Bone marrow (tissue), 2 donors: ENCODE measurements at regions not wholly inside any gene's neighbourhood (a gene's known extent, or its start where the extent isn't known, plus 50 kb on each side); places are given as distances from the start of the nearest gene placed in this dataset.

Experiments
- DNase-seq, 2 donors: peaks; one replicate each; lab custom pipeline; 2025; lab: John Stamatoyannopoulos, UW

DNA sequence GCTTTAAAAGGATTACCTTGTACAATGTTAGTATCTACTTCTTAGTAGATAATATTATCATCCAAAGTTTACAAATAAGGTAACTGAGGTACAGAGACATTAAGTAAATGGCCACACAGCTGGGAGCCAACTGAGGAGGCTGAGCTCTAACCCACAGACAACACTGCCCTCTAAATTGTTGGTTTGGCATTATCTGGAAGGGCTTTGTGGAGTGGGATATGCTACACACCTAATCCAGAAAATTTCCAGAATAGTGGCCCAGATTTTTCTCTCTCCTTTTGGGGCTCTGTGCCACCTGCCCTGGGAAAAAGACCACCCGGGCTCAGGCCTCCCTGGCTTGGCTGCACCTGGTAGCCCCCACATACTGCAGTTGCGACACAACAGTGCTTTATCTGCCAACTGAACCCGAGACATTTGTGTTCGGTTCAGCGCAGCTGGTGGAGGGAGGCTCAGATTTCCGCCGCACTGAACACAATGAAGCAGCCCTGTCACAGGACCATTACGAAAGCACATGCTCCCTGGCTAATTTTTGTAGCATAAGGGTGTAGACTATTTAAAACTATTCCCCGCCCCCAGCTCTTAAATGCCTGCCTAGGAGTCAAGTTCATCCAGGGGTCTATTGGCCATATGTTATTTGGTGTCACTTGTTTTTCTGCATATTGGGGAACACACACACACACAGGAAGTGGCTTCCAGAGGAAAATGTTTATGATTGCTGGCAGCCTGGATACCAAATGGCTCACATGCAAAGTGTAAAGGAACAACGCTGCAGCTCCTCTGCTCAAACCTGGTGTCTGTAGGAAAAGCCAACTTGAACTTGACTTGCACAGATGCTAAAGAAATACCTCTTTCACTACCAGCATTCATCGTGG is 92.3 kb upstream of the ESRRG start:
- no peak for DNase-seq

DNA sequence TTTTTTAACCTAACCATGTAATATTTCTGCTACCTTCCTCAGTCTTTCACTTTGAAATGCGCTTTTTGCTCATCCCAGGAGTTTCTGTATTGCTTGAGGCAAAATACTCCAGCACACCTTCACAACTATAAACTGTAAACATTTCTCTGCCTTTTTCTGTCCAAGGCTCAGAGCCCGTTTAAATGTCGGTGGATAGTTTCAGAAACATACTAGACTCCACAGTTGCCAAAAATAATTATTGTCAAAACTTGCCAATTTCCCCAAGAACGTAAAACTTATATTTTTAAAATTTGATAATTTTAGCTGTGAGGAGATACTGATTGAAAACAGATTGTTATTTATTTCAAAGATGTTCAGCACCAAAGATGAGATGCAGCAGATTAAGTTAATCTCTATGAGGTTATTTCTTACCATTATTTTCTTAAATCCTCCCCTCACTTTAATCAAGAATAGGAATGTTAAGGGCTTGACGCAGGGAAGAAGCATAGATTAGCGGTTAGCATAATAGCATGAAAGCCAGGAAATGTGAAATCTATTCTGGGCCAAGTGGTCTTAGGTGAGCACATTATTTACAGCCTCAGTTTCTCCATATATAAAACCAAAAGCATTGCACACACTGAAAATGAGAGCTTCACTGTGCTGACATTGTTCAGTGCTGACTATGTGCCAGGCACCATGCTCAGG is 91.5 kb upstream of the ESRRG start:
- no peak for DNase-seq

DNA sequence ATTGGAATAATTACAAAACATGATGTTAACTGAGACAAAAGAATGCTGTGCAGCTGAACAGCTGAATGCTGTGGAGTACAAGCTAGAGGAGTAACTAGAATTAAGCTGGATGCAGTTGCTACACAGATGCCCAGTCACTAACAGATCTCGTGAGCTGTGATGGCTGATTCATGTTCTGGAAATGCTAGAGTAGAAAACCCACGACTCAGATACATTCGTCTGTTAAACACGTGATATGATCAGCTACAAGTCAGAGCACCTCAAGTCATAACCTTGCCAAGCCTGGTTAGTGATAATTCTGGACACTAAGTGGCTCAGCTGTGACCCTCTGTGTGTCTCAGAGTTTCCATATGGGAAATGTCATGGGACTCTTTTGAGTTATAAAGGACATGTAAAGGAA is 89.7 kb upstream of the ESRRG start:
- no peak for DNase-seq

DNA sequence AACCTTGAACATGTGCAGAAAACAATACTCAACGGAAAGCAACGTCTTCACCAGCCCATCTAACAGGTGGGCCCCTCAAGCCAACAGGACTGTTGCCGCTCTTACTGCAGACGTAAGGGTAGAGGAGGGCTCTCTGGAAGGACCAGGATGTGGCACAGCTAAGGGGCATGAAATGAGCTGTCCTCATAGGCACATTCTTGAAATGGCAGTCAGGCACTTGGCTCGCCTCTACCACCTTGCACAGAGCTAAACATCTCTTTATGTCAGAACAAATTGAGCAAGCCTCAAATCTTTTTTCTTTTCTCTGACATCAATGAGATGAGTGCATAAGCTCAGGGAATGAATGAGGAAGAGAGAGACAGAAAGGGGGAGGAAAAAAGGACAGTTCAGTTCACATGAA is 86.4 kb upstream of the ESRRG start:
- DNase-seq, result no peak

DNA sequence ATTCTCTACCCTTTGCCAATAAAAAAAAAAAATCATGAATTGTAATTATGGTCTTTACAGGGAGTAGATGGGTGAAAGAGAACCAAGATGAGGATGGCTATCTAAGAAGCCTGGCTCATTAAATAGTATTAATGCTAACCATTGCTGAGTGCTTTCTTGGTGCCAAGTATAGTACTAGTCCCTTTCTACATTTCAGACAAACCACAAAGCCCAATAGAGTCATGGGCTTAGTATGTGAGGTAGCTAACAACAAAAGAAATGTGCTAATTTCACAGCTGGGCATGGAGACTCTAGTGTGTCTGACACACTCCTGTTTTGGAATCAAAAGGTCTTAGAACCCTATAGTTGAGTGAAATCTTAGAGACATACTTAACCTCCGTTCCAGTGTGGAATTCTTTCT is 84.5 kb upstream of the ESRRG start:
- no peak for DNase-seq

DNA sequence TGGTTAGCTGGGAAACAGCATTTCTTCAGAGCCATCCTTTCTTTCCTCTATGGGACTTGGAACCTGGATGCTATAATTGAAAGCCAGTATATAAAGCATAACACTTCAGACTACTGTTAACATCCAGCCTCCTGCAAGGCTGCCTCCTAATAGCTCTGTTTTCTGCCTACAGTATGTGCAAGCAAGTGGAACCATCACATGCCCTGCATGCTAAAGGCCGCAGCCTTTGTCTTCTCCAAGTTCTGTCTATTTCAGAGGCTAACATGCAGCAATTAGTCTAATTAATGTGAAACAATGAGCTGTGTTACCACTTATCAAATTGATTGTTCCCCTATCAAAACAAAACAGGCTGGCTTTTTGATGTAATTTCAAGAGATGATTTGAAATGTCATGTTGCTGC is 82.7 kb upstream of the ESRRG start:
- DNase-seq, result no peak

DNA sequence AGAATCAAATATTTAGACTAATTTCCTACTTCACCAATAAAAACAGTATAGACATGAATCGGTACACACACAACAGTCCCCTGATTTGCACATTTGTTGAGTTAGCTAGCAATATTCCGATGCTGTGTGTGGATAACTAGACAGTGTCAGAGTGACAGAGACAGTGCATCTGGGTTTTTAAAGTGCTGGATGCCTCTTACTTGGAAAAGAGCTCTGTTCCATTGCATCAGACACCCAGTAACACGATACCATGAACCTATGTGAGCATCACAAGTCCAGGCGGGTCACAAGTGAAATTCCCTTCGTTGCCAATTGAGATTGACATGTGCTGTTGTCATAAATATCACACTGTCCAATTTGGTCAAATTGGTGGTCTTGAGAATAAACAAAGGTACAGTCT is 82.0 kb upstream of the ESRRG start:
- DNase-seq, result no peak

DNA sequence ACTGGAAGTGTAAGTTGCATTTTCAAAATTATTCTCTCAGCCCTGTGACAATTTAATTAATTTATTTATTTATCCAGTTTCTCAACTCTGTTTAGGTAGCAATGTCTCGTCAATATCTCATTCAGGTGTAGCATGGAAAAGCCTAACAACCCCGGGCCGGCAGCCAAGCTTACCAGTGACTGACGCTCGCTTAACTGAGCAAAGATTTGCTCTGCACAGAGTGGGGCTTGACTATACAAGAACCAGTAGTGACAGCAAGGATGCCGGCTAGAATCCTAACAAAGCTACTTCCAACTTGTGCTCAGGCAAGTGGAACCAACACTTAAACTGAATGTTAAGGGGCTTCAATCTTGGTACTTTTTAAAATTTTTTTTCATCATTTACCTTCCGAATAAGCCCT is 80.9 kb upstream of the ESRRG start:
- DNase-seq, result no peak

DNA sequence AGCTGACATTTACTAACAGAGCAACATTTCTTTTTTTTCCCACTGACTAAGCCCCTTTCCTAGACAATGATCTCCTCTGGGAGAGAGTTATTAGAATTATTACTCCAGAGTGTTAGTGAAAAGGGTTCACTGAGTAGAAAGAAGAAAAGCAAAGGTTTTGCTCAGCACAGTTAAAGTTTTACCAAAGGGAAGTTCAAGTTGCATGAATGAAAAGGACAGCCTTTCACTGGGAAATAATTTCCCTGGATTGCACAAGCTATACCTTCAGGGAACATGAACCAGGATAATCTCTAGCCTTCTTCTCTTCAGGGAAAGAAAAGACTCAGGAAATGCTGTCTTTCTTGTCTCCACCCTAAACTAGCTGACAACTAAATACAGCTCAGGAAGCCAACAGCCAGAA is 71.4 kb upstream of the ESRRG start:
- DNase-seq, result no peak

DNA sequence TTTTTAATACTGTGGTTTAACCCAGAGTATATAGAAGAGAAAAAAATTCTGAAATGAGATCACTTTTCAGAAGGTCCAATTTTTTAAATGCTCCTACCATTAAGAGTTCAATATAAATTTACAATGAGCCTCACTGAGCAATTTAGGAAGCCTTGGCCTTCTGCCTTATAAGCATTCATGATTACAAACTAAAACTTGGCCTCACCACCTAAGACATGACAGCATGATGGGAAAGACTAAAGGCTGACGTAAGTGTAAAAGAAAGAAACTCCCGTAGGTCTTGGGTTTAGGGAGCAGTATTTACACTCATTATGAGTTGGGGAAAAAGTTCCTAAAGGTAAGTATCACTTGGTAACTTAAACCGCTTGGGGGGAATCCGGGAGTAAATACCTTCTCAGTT is 70.7 kb upstream of the ESRRG start:
- no peak for DNase-seq

DNA sequence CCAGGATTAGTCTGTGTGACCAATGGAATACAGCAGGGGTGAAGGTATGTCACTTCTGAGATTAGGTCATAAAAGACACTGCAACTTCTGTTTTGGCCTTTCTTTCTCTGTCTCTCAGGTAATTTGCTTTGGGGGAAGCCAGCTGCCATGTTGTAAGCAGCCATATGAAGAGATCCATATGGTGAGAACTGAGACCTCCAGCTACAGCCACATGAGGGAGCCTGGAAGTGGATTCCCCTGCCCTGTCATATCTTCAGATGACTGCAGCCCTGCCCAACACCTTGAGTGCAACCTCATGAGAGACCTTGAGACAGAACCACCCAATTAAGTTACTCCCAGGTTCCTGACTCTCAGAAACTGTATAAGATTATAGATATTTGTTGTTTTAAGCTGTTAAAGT is 70.1 kb upstream of the ESRRG start:
- DNase-seq, result no peak

DNA sequence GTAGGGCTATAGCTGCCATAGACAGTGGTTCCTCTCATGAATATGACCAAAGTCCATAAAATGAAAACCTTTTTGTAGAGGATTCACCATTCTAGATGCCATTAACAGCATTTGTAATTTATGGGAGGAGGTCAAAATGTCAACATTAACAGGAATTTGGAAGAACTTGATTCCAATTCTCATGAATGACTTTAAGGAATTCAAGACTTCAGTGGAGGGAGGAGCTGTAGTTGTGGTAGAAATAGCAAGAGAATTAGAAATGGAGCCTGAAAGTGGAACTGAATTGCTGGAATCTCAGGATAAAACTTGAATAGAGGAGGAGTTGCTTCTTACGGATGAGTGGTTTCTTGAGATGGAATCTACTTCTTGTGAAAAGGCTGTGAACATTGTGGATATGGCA is 65.4 kb upstream of the ESRRG start:
- DNase-seq, result no peak

DNA sequence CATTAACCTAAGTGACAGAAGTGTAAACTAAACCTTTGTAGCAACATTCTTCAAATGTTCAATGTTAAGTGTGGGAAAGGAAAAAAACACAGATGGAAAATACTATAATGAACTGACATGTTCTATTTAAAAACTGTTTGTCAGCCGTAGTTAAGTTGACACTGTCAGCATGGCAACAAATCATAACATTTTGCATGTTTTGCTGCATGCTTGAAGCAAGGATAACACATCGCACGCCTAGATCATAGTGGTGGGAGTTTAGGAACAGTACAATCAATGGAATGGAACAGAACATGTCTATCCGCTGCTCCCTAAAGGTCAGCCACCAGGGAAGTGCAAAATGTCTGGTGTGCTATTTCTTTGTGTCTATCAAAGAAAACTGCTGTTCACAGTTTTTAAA is 62.5 kb upstream of the ESRRG start:
- DNase-seq, result no peak

DNA sequence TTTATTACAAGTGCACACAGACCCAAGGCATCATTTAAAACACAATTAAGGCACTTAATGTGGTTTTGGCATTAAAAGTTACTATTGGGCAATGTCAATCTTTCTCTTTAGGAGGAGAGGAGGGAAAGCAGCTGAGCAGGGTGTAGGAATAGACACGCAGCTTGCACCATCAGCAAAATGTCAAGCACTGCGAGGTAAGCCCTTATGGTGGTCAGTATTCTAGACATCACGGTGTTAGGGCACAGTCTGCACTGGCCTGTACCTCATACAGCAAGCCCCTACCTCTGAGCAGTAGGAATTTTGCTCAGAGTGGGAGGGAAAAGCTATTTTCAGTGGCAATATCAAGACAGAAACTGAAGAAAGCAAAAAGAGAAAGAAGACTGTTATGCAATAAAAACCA is 62.0 kb upstream of the ESRRG start:
- no peak for DNase-seq

DNA sequence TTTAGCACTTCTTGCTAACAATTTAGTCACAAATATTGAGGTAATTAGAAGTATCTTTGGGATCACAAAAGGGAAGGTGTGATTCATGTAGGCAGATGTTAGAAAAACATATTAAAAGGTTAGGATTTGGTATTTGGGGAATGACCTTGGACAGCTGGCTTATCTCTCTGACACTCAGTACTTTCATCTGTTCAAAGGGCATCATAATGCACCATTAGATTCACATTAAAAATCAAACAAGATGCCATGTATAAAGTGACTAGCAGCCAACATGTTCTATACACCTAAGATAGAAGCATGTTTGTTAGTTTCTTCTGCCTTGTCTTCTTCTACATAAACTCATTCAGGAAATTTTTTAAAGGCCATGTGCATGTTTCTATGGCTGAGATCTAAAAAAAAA is 56.5 kb upstream of the ESRRG start:
- no peak for DNase-seq

DNA sequence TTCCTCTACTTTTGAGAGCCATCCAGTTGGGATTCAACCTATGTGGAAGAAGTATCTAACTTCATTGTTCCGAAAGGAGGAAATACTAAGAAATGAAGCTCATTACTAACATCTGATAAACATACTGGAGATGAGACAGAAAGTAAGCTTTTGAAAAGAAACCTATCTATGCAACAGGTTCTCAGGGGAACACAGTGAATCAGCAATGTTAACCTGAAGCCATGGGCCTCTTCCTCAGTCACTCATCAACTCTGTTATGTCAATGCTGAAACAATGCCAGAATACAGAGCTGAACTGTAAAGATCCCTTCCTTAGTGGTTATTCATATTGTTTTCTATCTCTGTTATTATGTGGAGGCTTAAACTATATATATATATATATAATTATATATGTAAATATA is 55.5 kb upstream of the ESRRG start:
- peak in 1 of 2 donors; percentile 11 for DNase-seq

DNA sequence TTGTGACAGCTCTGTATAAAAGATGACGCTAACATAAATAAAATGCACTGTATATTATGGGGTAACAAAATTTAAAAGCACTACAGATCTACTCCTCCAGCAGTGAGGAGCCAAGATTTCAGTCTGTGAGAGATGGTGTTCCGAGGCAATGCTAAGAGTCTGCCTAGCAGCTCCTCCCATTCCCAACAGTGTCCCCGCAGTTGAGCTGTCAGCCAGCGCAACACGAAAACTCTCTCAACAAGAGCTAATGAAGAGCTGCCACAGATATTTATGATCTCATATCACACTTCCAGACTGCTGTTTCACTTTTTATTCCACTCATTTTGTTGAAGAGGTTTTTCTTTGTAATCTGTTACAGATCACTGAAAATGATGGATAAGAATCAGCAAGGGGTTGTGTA is 53.9 kb upstream of the ESRRG start:
- DNase-seq, result no peak
